NCI-H2196 treated with DMSO at 0.1 percent for 48 hours (cell line): ENCODE measurements at regions not wholly inside any gene's neighbourhood (a gene's known extent, or its start where the extent isn't known, plus 50 kb on each side); places are given as distances from the start of the nearest gene placed in this dataset.
A peak's percentile ranks its signal among the peaks of the same experiment; 100 is the strongest.
"Not testable (repeated sequence)": the region's sequence is repeated elsewhere in the genome, so short reads cannot be mapped to it uniquely, and the experiment has no call there.

ENCODE experiments used
- DNase-seq: peaks from one replicate; lab custom pipeline; 2025; ENCODE audit not compliant: unreplicated experiment; lab: John Stamatoyannopoulos, UW

GRCh38 chr15:59791755-59792154 is 102.6 kb upstream of the BNIP2 start:
- no peak for DNase-seq

DNA sequence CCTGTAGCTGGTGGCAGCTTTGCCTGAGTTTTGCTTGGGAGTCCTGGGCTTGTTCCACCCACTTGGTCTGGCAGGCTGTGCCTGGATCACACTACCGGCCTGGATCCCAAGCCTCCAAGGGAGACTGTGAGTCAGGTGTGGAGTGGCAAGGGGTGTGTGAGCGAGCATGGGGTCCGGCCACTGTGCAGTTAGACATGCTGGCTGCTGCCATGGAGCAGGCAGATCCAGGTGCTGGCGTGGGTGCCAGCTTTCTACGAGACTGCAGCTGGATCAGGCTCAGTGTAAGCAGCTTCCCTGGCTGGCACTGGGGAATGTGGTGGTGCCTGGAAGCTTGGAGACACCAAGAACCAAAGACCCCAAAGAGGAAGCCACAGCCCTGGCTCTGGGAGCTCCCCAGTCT is 102.0 kb upstream of the BNIP2 start:
- DNase-seq: no peak

DNA sequence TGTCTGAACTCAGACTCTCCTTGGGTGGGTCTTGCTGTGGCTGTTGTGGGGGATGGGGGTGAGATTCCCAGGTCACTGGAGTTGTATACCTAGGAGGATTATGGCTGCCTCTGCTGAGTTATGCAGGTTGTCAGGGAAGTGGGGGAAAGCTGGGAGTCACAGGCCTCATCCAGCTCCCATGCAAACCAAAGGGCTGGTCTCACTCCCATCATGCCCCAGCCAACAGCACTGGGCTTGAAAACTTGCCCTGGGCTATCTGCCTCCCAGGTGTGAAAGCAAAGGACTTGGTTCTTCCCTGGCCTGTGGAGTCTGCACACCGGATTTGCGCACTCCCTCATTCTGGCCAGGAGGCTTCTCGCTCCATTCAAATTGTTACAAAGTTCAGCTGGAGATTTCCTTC is 97.3 kb upstream of the BNIP2 start:
- DNase-seq: not testable (repeated sequence)

GRCh38 chr15:59785981-59786380 is 96.9 kb upstream of the BNIP2 start:
- DNase-seq: not testable (repeated sequence)

GRCh38 chr15:59783774-59784520 is 94.8 kb upstream of the BNIP2 start:
- not testable (repeated sequence) for DNase-seq

DNA sequence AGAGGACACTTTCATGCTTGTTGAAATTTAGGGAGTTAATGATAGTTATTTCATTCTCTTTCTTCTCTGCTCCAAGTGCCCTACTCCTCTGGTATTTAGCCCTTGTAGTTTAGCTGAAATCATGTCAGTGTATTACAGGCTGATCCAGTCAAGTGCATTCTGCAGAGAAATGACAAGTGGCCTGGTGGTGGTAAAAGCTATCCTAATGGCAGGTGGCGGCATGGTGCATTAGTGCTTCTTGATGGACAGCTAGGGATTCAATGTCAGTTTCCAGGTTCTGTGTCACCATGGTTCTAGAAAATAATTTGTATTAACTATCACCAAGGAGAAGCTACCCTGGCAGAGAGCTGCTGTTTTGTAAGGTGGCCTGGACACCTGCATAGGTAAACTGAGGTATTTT is 90.0 kb upstream of the BNIP2 start:
- no peak for DNase-seq

GRCh38 chr15:59764775-59765174 is 75.7 kb upstream of the BNIP2 start:
- no peak for DNase-seq

GRCh38 chr15:59762558-59762957 is 73.4 kb upstream of the BNIP2 start:
- DNase-seq: no peak

DNA sequence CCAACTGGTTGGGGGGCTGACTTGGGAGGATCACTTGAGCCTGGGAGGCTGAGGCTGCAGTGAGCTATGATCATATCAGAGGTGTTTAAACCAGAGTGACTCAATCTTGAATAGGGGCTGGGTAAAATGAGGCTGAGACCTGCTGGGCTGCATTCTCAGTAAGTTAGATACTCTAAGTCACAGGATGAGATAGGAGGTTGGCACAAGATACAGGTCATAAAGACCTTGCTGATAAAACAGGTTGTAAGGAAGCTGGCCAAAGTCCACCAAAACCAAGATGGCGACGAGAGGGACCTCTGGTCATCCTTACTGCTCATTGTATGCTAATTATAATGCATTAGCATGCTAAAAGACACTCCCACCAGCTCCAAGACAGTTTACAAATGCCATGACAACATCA is 71.1 kb upstream of the BNIP2 start:
- DNase-seq: not testable (repeated sequence)

DNA sequence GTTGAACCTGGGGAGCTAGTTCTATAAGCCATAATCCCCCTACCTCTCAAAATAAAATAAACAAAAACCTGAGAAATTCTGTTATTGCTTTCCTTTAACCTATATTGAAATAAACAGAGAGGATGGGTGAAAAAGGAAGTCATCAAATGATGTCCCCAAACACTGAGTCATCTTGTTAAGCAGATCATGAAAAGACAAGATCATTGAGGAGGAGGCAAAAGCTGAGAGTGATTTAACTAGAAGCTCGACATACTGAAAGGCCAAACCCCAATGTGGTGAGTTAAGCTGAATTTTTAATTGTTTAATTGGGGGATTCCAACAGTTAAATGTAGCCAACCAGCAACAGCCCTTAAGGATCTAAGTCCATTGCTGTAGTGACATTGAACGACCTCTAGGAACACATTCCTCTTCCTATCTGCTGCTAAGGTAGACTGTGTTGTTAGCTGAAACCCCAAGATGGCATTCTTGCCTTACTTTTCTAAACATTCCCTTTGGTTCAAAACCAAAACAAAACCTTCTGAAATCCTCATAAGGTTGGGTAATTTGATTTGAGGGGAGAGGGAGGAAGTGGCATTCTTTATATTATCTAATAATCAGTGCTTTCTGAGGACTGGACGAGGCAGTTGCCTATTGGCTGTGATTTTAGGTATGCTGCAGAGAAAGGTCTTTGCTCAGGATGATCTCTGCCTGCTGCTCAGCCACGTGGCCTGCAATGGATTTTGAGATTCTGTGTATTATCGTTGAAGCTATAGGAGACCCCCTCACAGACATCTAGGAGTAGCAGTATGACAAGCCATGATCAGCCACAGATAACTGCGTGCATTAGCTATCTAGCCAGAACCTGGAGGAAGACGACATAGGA is 62.7 kb upstream of the BNIP2 start:
- DNase-seq: no peak

DNA sequence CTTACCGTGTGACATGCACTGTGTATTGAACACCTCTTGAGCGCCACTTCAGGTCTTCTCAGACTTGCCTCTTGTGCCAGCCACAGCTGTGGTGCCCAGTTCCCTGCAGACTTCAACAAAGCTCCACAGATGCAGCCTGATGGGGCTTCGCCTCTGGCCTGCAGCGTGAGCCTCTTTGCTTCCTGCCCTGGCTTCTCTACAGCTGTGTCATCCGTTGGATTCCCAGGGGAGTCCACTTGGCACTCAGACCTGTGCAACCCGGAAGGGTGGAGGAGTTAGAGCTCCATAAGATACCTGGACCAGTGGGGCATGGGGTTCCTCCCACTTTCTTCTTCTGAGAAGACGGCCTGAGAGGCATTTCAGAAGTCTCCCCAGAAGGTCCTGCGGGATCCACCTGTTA is 57.7 kb upstream of the BNIP2 start:
- DNase-seq: no peak

DNA sequence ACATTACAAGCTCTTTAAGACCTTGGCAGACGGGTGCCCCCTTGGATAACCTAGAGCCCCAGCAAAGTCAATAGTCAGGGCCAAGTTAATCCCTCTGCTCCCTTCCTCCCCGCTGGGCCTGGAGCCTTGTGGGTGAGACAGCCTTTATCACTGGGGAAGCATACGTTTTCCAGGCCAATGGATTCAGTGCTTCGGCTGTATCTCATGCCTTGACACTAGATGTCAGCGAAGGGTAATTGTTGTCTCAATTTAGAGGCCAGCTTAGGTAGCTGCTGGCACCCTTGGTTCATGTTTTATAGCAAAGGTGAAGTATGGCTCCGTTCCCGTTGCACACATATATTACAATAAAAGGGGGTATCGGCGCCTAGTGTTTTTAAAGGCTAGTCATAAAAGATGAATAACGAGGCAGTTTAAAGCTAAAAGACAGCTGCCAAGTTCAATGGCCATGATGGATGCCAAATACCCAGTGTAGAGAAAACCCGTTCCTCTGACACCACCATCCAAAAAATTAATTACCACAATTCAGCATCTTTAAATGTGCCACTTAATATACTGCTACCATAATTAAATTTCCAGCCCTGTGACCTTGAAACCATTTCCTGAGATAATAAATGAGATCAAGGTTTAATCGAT is 52.3 kb upstream of the BNIP2 start:
- DNase-seq: peak; percentile 25

DNA sequence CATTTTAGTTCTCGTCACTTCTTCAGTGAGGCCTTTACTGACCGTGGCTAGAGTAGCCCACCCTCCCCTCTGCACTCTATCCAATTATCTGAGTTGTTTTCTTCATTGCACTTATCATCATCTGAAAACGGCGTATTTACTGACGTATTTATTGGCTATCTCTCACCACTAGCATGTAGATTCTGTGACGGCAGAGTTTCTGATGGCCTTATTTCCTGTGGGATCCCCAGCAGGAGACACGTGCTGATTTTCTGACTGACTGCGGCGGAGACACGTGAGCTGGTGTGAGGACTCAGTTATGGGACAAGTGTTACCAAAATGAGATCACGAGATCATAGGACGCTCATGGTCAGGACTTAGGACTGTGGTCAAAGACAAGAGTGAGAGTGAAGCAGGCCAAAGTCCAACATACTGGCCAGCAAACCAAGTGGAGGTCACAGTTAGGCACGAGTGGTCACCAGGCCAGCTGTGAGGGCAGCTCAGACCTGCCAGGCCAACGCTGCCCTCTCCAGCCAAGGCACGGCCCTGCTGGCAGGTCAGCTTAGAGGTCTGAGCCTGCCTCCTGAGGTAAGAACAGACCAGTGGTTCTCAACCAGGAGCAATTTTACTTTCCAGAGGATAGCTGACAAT is 50.6 kb upstream of the BNIP2 start:
- no peak for DNase-seq
